ENCODE measurements at regions not wholly inside any gene's neighbourhood (a gene's known extent, or its start where the extent isn't known, plus 50 kb on each side); places are given as distances from the start of the nearest gene placed in this dataset.

DNA sequence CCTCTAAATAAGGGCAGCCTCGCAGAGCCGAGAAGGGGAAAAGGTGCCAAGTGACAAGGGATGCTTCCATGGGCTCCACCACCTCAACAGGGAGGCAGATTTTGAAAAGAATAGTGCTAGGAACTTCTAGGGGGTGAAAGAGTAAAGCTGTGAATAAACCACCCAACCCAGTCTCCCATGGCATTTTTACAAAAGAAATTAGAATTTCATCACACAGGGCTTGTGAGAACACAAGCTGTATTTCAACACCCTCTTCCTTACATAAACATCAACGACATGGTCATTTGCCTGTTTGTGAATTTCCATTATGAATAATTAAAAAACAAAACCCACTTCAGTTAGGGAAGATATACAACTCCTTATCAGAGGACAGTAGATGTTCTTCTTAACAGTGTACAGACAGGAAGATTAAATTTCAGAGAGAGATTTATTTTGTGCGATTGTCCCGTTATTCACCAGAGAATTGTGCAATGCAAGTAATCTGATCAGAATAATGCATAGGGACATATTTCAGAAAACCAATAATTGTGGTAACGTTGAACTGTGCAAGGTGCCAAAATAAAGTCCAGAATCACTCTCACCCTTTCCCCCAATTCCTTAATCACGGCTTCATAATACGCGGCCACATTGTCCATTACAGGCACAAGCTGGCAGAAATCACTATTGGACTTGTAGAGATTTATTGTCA lies 207.8 kb upstream of the MGMT start:
- TF ChIP-seq TAF1 (IDR thresholded peaks at IDR 0.05; ENCODE audit: borderline replicate concordance, insufficient read depth, low read length) (no peak), POLR2AphosphoS5 (IDR thresholded peaks at IDR 0.05; ENCODE audit: low read depth, low read length) (no peak), SIN3A (IDR thresholded peaks at IDR 0.05; ENCODE audit: borderline replicate concordance, insufficient read depth, low read length) (no peak), FOXP2 (optimal IDR thresholded peaks at IDR 0.05; ENCODE audit: borderline replicate concordance, extremely low read depth, extremely low read length, insufficient read depth) (no peak)
- TF ChIP-seq, protein P1, sequence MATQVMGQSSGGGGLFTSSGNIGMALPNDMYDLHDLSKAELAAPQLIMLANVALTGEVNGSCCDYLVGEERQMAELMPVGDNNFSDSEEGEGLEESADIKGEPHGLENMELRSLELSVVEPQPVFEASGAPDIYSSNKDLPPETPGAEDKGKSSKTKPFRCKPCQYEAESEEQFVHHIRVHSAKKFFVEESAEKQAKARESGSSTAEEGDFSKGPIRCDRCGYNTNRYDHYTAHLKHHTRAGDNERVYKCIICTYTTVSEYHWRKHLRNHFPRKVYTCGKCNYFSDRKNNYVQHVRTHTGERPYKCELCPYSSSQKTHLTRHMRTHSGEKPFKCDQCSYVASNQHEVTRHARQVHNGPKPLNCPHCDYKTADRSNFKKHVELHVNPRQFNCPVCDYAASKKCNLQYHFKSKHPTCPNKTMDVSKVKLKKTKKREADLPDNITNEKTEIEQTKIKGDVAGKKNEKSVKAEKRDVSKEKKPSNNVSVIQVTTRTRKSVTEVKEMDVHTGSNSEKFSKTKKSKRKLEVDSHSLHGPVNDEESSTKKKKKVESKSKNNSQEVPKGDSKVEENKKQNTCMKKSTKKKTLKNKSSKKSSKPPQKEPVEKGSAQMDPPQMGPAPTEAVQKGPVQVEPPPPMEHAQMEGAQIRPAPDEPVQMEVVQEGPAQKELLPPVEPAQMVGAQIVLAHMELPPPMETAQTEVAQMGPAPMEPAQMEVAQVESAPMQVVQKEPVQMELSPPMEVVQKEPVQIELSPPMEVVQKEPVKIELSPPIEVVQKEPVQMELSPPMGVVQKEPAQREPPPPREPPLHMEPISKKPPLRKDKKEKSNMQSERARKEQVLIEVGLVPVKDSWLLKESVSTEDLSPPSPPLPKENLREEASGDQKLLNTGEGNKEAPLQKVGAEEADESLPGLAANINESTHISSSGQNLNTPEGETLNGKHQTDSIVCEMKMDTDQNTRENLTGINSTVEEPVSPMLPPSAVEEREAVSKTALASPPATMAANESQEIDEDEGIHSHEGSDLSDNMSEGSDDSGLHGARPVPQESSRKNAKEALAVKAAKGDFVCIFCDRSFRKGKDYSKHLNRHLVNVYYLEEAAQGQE (IDR thresholded peaks at IDR 0.05; ENCODE audit: insufficient read depth in 1 of 2, low read depth in 2 of 2, low read length in 2 of 2), result no peak

DNA sequence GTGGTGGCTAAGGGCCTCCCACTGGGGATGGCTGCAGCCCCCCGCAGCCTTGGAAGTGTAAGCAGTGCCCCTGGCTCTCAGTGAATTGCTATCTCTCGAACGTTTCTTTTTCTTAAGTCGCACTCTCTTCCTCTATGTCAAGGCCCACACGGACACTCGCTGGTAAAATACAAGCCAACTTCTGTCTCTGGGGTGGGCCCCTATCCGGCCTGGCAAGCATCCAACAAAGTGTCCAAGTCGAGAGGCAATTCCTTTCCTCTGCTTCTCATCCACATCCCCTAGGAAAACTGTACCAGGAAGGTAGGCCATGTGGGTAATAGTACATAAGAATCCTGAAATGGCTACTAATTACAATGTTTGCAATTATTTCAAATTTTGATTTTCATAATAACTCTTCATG lies 194.9 kb upstream of the MGMT start:
- TF ChIP-seq TAF1 (IDR thresholded peaks at IDR 0.05; ENCODE audit: borderline replicate concordance, insufficient read depth, low read length) (no peak), FOXP2 (optimal IDR thresholded peaks at IDR 0.05; ENCODE audit: borderline replicate concordance, extremely low read depth, extremely low read length, insufficient read depth) (no peak), SIN3A (IDR thresholded peaks at IDR 0.05; ENCODE audit: borderline replicate concordance, insufficient read depth, low read length) (no peak), POLR2AphosphoS5 (IDR thresholded peaks at IDR 0.05; ENCODE audit: low read depth, low read length) (no peak)
- TF ChIP-seq, protein P1 (IDR thresholded peaks at IDR 0.05; ENCODE audit: insufficient read depth in 1 of 2, low read depth in 2 of 2, low read length in 2 of 2), result no peak

DNA sequence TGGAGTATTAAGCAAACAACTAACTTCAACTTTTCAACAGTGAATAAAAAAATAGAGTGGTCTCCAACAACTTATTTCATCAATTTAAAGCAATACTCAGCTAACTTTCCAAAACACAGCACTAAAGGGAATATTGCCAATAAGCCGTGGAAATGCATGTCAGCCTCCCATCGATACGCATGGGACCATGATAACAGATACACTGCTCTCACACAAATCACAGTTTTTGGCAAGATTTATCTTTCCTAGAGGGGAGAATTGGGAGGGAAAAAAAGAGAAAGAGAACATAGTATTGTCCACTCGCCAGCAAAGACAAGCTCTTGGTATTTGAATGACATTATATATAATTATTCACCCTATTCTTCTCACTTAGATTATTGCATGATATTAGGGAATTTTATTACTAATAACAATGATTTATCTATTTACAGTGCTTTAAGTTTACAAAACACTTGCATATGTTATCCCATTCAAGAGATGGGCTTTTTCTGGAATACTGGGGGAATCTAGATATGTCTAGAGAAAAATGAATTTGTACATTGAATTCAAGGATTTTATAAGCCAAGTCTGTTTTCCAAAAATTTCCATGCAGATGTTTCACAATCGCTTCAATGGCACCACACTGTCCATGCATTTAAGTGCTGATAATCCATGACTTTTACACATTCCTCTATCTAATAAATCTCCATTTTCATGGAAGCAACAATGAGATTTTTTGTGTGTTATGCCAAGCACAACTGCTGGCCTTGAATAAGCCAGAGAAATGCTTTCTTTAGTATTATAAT lies 194.0 kb upstream of the MGMT start:
- TF ChIP-seq POLR2AphosphoS5 (IDR thresholded peaks at IDR 0.05; ENCODE audit: low read depth, low read length), result no peak
- no peak for TF ChIP-seq FOXP2 (optimal IDR thresholded peaks at IDR 0.05; ENCODE audit: borderline replicate concordance, extremely low read depth, extremely low read length, insufficient read depth)
- TF ChIP-seq, protein P1 (IDR thresholded peaks at IDR 0.05; ENCODE audit: insufficient read depth in 1 of 2, low read depth in 2 of 2, low read length in 2 of 2), result no peak
- no peak for TF ChIP-seq TAF1 (IDR thresholded peaks at IDR 0.05; ENCODE audit: borderline replicate concordance, insufficient read depth, low read length)
- no peak for TF ChIP-seq SIN3A (IDR thresholded peaks at IDR 0.05; ENCODE audit: borderline replicate concordance, insufficient read depth, low read length)

DNA sequence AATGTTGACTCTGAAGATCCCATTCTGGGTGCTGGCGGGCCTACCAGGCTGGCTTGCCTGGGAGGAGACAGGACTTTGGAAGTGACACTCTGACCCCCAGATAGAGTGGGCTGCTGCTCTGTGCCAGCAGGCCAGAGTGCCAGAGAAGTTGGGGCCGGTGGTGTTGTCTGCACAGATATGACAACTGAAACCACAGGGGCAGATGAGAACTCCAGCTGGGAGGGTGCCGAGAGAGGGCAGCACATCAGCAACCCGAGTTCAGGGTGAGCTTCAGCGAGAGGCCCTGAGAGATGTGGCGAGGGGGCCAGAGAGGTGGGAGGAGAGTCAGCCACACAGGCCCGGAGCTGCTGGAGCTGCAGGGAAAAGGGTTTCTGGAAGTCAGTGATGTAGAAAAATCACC lies 193.2 kb upstream of the MGMT start:
- TF ChIP-seq, protein P1 (IDR thresholded peaks at IDR 0.05; ENCODE audit: insufficient read depth in 1 of 2, low read depth in 2 of 2, low read length in 2 of 2), result no peak
- TF ChIP-seq SIN3A (IDR thresholded peaks at IDR 0.05; ENCODE audit: borderline replicate concordance, insufficient read depth, low read length), result no peak
- no peak for TF ChIP-seq TAF1 (IDR thresholded peaks at IDR 0.05; ENCODE audit: borderline replicate concordance, insufficient read depth, low read length)
- no peak for TF ChIP-seq FOXP2 (optimal IDR thresholded peaks at IDR 0.05; ENCODE audit: borderline replicate concordance, extremely low read depth, extremely low read length, insufficient read depth)
- TF ChIP-seq POLR2AphosphoS5 (IDR thresholded peaks at IDR 0.05; ENCODE audit: low read depth, low read length), result no peak

Measured in PFSK-1 (cell line).